Effector CD8-positive, alpha-beta T cell (primary cell): ENCODE measurements at regions not wholly inside any gene's neighbourhood (a gene's known extent, or its start where the extent isn't known, plus 50 kb on each side); places are given as distances from the start of the nearest gene placed in this dataset.

Experiments used
- DNase-seq: peaks from one replicate; lab custom pipeline; 2025; lab: John Stamatoyannopoulos, UW

DNA sequence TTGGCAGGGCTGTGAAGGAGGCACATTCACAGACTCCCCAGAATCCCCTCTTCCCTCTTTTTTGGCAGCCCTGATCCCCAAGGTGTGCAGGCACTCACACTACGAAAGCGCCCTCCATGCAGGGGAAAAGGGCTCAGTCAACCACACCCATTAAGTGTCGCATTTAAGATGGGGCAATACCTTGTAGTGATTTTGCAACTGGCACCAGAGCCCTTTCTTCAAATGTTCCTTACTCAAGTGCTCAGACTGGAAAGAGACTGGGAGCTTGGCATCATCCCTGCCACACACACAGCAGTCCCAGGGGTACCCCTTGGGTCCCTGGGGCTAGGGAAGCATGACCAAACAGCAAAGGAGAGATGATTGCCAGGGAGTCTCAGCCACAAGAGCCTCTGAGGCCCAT lies 190.1 kb downstream of the HAUS1 start:
- DNase-seq, result no peak

DNA sequence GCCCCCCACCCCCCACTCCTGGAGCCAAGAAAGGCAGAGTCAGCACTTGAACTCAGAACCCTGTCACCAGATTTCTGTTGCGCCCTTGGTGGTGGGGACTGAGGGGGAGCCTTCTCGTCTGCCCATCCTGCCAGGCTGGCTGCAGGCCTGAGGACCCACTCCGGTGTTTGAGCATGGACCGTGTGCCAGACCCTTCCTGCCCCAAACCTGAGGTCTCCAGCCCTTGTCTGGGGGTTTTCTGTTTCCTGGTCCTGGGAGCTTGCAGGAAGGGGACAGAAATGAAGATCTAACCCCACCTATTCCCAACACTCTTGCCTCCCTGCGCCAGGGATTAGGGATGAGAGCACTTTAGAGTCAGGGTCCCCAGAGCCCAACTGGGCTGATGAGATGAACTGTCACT lies 190.6 kb downstream of the HAUS1 start:
- no peak for DNase-seq

DNA sequence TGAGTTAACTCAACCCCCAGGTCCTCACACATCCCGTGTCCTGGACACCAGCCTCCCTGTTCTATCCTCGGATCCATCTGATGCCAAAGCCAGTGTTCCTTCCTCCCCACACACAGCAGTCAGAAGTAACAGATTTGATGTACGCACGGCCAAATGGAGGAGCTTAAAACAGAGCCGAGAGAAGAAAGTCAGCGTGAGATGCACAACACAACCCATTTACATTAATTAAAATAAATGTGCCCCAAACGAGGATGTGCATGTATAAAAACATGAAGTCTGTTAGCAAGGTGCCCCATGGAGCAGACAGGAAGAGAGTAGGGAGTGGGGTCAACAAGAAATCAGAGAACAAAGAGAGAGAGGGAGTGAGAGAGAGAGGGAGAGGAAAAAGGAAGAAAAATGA lies 191.2 kb downstream of the HAUS1 start:
- DNase-seq, result no peak

DNA sequence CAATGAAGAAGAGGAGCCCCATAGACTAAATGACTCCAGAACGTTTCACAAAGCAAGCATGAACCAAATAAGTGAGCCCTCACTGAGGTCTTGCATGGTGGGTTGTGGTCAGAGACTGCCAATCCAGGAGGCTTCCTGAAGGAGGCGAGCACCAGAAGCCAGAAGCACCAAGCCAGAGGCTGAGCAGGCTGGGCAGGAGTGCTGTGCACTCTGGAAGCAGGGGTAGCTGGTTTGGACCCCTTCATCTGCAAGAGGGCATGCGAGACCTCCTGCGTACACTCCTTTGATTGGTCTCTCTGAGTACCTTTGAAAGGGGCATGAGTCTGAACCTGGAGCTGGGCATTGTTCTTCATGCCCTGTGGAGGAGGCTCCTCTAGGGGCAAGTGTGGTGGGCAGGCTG lies 192.5 kb downstream of the HAUS1 start:
- DNase-seq, result no peak

DNA sequence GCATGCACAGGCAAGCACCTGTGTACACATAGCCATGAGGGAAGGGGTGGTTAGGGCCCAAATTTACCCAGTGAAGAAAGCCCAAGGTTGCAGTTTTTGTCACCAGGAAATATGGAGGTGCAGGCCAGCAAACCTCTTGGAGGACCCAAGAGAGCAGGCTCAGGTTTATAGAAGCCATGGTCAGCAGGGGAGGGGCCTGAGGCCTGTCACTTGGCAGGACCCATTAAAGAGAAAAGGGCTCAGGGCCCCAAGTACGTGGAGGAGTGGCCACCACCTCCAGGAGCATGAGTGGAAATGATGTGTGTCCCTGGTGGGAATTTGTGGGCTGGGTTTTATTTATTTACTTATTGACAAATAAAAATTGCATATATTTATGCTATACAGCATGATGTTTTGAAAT lies 192.9 kb downstream of the HAUS1 start:
- no peak for DNase-seq

DNA sequence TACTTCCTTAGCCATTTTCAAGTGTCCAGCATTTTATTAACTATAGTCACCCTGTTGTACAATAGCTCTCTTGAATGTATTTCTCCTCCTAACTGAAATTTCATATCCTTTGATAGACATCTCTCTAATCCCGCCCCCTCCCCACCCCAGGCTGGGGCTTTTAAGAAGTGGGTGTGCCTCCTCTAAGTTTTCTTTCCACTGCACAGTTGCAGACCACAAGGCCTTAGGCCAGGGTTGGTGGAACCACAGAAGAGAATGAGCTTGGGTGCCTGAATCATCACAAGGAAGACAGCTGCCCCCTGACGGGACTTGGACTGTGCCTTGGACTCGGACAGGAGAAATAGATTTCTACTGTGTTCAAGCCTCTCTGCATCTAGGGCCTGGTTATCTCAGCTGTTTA lies 193.4 kb downstream of the HAUS1 start:
- no peak for DNase-seq

DNA sequence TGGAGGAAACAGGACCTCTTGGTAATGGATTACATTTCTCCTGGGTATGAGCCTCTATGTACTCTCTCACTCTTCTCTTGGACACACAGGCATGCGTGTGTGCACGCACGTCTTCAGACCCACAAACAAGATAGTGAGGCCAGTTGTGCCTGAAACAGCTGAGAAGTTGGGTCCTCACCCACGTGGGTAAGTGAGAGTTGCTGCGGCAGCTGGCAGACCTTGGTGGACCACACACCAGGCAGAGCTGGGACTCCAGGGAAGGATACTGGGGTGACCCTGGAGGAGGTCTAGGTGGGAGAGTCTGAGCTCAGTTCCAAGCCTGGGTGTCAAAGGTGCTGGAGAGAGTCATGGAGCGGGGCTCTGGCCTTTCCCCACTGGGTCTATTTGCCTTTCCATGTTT lies 194.3 kb downstream of the HAUS1 start:
- no peak for DNase-seq

DNA sequence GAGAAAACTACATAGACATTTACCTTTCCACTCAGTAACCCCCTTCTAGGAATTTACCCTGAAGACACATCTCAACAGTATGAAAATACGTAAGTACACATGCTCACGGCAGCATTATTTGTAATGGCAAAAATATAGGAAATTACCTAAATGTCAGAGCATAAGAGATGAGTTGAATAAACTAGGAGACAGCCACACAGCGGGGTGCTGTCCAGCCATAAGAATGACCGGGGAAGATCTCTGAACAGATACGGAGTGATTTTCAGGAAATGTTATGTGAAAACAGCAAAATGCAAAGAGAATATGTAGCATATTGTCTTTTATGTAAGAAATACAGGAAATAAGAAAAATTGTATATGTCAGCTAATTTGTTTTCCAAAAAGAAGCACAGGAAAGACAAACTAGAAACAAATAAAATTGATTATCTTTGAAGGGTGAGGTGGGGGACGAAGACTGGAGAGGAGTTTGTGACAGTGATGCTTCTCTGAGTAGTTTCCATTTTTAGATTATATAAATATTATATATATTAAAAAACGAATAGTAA lies 195.4 kb downstream of the HAUS1 start:
- DNase-seq, result no peak

DNA sequence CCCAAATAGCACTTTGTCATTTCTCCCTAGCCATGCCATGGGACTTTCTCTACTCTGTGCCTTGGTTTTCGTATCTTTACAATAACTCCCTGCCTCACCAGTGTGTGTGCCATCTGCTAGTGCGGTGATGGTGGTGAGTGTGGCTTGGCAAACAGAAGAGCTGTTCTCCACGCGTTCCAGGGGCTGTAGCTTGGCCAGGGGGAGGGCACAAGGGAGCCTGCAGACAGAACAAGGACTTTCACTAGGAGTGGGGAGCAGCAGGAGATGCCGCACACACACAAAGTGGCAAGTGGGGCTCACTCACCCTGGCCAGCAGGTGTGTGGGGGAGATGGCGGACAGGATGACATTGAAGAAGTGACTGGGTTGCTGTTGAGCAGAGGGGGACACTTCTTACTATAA lies 196.9 kb downstream of the HAUS1 start:
- DNase-seq, result no peak

DNA sequence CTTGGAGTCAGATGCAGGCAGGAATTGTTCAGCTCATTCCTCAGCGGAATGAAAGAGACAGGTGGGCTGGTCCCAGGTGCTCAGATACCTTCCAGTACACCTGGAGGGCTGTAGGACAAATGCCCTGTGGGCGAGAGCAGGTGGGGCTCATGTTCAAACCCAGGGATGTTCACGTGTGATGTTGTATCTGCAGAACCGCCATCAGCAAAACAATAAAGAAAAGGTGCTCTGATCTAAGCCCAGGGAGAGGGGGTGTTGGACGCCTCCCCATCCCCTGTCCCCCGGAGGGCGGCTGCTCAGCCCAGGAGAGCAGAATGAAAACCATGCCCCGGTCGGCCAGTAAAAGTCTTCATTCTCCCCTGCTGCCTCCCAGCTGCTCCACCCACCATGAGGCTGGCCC lies 197.4 kb downstream of the HAUS1 start:
- no peak for DNase-seq

DNA sequence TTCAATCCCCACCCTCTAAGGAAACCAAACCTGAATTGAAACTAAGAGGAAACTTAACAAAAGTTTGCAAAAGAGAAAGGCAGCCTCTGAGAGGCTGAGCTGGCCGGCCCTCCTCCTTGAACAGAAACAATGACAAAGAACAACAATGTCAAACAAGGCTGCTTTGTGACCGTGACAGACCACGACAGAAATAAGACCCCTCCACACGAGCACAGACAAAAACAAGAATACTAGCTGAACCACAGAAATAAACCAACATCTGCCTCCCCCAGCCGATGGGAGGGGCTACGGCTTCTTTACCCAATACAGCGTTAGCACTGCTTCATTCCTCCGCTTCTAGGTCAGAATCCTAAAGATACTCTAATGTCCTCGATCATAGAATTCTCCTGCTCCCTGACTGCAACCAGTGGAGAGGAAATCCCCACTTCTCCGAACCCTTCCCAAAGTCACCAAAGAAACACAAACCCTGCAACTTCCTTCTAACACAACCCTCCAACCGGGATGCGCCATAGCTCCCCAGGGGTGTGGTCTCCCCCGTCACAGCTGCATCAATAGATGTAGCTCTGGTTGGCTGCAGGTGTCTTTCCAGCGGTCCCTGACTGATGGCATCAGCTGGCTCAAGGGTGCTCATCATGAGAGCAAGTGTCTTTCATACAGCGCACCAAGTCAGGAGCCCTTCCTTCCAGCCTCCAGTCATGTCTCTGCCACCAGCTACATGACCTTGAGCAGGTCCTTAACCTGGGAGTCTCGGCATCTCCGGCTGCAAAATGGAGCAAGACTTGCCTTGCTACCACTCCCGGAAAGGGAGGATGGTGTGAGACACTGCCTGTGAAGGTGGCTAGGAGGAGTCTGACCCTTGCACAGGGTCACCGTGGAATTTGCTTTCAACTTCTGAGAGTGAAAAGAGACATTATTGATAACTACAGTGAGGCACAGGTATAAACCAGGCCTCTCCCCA lies 198.6 kb downstream of the HAUS1 start:
- no peak for DNase-seq

DNA sequence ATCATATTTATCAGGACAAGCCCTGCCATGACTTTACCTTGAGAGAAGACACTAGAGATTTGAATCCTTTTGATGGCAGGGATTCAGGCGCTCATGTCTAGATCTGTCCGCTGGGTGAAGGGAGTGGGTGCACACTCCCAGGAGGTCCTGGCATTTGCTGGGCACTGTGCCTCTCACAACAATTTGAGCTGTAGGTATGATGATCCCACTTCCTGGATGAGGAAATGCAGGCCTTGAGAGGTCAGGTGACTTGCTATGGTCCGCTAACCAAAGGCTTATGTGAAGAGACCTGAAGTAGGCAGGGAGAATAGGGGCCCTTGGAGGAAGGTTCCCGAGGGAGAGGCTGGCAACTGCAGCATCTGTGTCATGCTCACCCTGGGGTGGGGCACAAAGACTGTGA lies 206.1 kb downstream of the HAUS1 start:
- DNase-seq, result no peak

DNA sequence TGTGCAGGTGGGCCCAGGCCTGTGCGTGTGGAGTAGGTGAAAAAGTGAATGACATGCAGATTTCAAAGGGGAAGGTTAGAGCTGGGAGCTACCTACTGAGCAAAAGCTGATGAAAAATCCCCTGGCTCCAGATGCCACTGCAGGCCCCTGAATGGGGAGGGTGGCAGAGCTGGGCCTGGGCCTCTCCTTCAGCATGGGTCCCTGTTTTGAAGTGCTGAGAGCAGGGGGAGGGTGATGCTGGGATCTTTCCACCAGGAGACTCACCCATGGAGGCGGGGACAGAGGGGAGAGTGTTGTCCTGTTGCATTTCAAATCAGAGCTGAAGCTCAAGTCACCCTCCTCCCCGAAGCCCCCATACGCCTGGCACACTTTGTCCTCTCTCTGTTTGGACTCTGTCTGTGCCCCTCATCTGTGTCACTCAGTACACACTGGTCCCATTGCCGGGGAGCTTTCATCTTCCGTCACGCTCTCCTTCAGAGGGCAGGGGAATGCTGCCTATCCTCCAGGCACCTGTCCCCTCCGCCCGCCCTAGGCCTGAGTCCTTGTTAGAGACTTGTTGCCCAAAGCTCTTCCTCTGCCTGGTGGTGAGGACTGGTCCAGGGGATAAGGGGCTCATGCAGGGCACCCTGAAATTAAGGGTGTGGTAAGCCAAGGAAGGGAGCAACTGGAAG lies 206.6 kb downstream of the HAUS1 start:
- DNase-seq, result no peak

DNA sequence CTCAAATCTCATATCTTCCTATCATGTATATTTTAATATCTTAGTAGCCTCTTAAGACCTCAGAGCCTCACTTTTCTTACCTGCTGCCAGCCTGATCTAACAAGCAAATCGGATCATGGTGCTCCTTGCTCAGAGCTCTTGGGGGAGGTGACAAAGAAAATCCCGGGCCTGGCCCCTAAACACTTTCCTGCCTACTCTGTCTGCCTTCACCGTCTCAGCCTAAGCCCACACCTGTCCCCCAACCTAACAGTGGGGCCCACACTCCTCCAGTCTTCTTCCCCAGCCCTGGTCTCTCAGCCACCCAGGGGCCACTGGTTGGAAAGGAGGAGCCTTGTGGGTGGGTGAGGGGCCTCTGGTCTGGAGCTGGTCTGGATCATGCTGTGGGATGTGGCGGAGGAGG lies 207.3 kb downstream of the HAUS1 start:
- DNase-seq, result no peak

DNA sequence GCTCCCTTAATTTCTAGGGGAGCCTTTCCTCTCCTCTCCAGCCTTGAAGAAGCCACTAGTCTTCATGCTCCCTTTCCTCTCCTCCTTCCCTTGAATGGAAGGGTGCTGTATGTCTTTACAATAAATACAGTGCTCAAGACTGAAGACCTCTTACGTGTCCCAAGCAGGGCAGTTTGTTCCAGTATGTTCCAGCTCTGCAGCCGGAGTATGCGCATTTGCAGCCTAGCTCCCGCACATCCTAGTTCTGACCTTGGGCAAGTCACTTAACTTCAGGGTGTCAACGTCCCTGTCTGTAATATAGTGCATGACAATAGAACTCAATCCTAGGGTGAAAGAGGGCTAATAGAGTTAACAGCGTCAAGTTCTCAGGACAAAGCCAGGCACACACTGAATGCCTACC lies 208.0 kb downstream of the HAUS1 start:
- DNase-seq, result no peak

DNA sequence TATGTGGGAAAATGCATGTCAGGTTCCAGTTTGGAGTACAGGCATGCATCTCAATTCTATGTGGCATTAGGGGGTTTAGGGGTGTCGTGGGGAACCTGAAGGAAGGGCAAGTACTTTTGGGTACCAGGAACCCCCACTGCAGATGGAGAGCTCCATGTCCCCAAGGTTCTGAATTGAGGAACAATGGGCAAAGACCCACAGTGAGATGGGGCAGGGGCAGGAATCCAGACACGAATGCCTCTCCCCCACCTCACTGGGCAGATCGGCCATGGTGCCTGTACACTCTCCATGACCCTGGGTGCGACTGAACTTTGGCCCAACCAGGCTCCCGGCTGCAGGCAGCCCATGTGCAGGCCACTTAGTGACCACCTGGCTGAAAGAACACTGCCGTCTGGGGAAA lies 209.3 kb downstream of the HAUS1 start:
- DNase-seq, result no peak

DNA sequence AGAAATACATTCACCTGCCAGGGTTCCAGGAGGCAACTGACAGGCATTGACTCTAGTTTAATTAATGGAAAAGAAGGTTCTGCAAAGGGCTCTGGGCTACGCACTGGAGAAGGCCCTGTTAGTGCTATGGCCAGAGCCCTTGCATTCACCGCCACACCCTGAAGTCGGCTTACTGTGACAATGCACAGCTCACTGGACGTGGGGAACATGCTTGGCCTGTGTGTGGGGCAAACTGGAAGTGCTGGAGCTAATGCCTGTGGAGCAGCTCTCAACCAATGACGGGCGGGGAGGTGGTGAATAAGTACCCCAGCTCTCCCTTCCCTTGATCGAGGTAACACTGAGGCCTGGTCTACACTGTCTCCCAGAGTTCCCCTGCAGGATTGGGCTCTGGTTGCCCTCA lies 209.8 kb downstream of the HAUS1 start:
- DNase-seq, result no peak

DNA sequence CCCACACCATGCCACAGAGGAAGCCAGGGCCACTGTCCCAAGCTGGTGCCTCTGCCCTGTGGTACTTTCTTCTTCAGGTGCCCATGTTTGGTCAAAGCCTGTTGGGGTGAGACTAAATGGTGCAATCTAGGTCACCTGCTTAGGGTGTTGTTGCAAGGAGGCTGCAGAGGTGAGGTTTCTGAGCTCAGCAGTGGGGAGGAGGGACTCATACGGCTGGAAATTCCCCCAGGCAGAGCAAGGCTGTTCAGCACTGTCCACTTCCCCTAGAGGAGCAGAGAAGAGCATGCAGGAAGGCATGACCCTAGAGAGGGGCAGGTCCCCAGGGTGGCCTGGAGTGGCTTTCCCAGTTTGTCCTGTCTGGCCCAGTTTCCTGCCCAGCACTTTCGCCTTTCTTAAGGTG lies 211.0 kb downstream of the HAUS1 start:
- no peak for DNase-seq

DNA sequence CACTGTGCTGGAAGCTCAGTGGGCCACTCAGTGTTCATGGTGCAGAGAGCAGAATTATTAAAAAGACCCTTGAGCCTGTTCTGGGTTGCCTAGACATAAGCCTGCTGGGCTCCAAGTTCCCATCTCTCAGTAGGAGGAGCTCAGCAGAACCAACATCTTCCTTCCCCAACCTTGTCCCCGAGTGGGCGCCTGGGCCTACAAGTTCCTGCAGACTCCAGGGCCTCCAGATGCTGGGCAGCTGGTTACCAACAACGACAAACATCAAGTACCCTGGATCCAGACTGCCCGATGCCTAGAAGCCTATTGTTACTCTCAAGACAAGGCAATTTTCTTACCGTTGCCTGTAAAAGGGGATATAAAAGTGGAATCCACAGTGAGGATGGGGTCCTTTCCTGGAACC lies 214.2 kb downstream of the HAUS1 start:
- no peak for DNase-seq

DNA sequence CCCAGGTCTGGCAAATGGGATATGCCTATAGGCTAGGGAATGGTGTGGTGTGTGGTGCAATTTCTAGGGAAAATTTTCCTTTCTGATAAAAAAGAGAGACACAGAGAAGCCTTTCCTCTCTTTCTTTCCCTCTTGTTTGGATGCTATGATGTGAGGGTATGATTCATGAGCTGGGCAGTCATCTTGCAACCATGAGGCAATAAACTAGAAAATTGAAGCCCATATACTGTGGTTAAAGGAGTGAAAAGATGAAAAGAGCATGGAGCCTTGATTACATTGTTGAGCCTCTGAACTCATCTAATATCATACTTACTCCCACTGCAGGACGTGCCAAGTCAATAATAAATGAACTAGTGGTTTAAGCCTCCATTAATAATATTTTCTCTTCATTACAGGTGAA lies 215.6 kb downstream of the HAUS1 start:
- no peak for DNase-seq

DNA sequence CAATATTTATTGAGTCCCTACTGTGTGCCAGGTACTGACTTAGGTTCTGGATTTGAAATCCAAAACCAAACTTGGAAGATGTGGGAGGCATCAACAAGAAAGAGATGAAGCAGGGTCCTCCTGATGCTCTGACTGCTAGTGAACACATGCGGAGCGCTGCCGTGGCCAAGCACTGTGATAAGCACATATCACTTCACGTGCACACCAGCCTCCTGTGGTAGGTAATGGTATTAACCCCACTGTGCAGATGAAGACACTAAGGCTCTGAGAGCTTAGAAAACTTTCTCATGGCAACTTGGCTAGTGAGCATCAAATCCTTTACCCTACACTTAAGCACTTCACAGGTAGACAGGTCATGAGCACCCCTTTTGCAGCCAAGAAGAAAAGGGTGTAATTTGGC lies 216.1 kb downstream of the HAUS1 start:
- no peak for DNase-seq

DNA sequence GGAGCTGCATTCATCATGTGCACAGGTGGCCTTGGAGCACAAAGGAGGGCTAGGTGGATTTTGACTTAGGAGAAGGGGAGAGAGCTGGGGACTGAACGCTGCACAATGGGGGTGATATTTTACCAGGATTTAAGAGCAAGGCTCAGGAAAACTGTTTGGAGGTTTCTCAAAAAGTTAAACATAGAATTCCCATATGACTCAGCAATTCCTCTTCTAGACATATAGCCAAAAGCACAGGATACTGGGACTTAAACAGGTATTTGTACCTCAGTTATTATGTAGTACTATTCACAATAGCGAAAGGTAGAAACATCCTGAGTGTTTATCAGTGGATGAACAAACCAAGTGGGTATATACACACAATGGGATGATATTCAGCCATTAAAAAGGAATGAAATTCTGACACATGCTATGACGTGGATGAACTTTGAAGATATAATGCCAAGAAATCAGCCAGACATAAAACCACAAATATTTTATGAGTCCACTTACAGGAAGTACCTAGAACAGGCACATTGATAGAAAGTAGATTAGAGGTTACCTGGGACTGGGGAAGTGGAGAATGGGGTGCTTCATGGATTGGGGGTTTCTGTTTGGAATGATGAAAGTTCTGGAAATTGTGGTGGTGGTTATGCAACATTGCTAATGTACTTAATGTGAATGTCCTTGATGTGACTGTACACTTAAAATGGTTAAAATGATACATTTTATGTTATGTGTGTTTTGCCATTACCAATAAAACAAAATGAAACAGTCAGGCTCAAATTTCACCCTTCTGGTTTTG lies 216.9 kb downstream of the HAUS1 start:
- no peak for DNase-seq
